GM18907 (cell line): ENCODE measurements at regions not wholly inside any gene's neighbourhood (a gene's known extent, or its start where the extent isn't known, plus 50 kb on each side); places are given as distances from the start of the nearest gene placed in this dataset.
A peak's percentile ranks its signal among the peaks of the same experiment; 100 is the strongest.
"Not testable (repeated sequence)": the region's sequence is repeated elsewhere in the genome, so short reads cannot be mapped to it uniquely, and the experiment has no call there.

ENCODE experiments used
- ATAC-seq: cut with Tn5 transposase; IDR thresholded peaks from one replicate; pipeline ENCODE4 v1.9.1; 2021; ENCODE audit warnings: mild to moderate bottlenecking, moderate library complexity; ENCODE audit not compliant: unreplicated experiment

GRCh38 chr6:106855117-106855516 is 119.4 kb downstream of the CD24 start:
- ATAC-seq: no peak

- ATAC-seq: no peak
Observed at GRCh38 chr6:106849676-106850332, 124.7 kb downstream of the CD24 start.

GRCh38 chr6:106849120-106849519 is 125.4 kb downstream of the CD24 start:
- no peak for ATAC-seq

GRCh38 chr6:106847116-106847515 is 127.4 kb downstream of the CD24 start:
- peak; percentile 54 for ATAC-seq

- peak; percentile 78 for ATAC-seq
Observed at GRCh38 chr6:106844930-106845329, 129.6 kb downstream of the CD24 start.

- no peak for ATAC-seq
Observed at GRCh38 chr6:106832766-106833510, 141.6 kb downstream of the CD24 start.

- no peak for ATAC-seq
Observed at GRCh38 chr6:106830930-106831329, 143.6 kb downstream of the CD24 start.

GRCh38 chr6:106829451-106829850 is 145.1 kb downstream of the CD24 start:
- no peak for ATAC-seq

GRCh38 chr6:106827081-106827480 is 147.4 kb downstream of the CD24 start:
- ATAC-seq: no peak

- no peak for ATAC-seq
Observed at GRCh38 chr6:106825156-106825555, 149.4 kb downstream of the CD24 start.

- no peak for ATAC-seq
Observed at GRCh38 chr6:106823732-106824351, 150.7 kb downstream of the CD24 start.

GRCh38 chr6:106823058-106823457 is 151.5 kb downstream of the CD24 start:
- ATAC-seq: no peak

- no peak for ATAC-seq
Observed at GRCh38 chr6:106820412-106820852, 154.1 kb downstream of the CD24 start.

- ATAC-seq: no peak
Observed at GRCh38 chr6:106811088-106811686, 163.3 kb downstream of the CD24 start.

- ATAC-seq: no peak
Observed at GRCh38 chr6:106808758-106809157, 165.8 kb downstream of the CD24 start.

- no peak for ATAC-seq
Observed at GRCh38 chr6:106807947-106808611, 166.4 kb downstream of the CD24 start.

GRCh38 chr6:106806253-106806652 is 168.3 kb downstream of the CD24 start:
- not testable (repeated sequence) for ATAC-seq

- ATAC-seq: no peak
Observed at GRCh38 chr6:106805771-106806170, 168.8 kb downstream of the CD24 start.

- no peak for ATAC-seq
Observed at GRCh38 chr6:106804346-106805335, 169.9 kb downstream of the CD24 start.

GRCh38 chr6:106803188-106803587 is 171.3 kb downstream of the CD24 start:
- ATAC-seq: no peak
